HAP-1 (cell line): ENCODE measurements at regions not wholly inside any gene's neighbourhood (a gene's known extent, or its start where the extent isn't known, plus 50 kb on each side); places are given as distances from the start of the nearest gene placed in this dataset.

ENCODE experiments used
- DNase-seq, 2 experiments: peaks; one replicate each; pipeline ENCODE4 v3.0.0-alpha.2; 2016 to 2020; ENCODE audit warnings: low spot score in 2 of 2
- H3K27me3 ChIP-seq: fragments of 250-450 bp; sonication (Bioruptor Pico); 2 replicates; pipeline ENCODE4 v1.5.1; 2020; ENCODE audit warnings: low read depth, mild to moderate bottlenecking, moderate library complexity
- H3K36me3 ChIP-seq: fragments of 250-450 bp; sonication (Bioruptor Pico); replicated peaks from 2 replicates; pipeline ENCODE4 v1.5.1; 2020; ENCODE audit warnings: mild to moderate bottlenecking
- H3K4me1 ChIP-seq: fragments of 250-450 bp; sonication (Bioruptor Pico); 2 replicates; pipeline ENCODE4 v1.5.1; 2020; ENCODE audit warnings: mild to moderate bottlenecking
- H3K4me3 ChIP-seq: fragments of 250-450 bp; sonication (Bioruptor Pico); 2 replicates; pipeline ENCODE4 v1.5.1; 2020; ENCODE audit warnings: mild to moderate bottlenecking, moderate library complexity
- H3K9me3 ChIP-seq: fragments of 250-450 bp; sonication (Bioruptor Pico); 2 replicates; pipeline ENCODE4 v1.5.1; 2020; ENCODE audit warnings: mild to moderate bottlenecking, moderate library complexity
- in situ Hi-C: fragments of 300-500 bp; cut with MboI; formaldehyde crosslinking; loops from 3 replicates; pipeline ENCODE4 v1.14.3; 2020; ENCODE audit warnings: low sequenced_read_pairs, inconsistent platforms, mixed read lengths

DNA sequence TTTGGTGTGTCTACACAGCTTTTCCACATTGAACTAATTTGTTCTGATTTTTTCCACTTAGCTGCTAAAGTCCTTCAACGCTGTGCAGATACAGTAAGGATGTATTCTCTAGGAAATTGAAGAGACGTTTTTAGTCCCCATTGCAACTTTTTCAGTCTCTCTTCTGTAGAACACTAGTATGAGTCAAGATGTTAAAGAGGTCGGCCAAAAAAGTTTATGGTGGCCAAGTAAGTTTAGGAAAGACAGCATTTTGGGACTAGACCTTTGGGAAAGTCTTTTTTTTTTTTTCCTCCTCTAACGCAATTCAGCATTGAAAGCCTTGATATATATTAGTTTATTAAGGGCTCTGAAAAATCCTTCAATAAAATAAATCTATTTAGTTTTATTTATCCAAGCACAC, 243.5 kb upstream of the FBXL7 start:
- DNase-seq: no peak
- in situ Hi-C loops: no loop called here
- H3K27me3 ChIP-seq: peaks cover 3% of the 10 kb centered on the region; the same call in 1 of the 2 replicates
- H3K36me3 ChIP-seq: no peaks in the 10 kb centered on the region
- H3K4me1 ChIP-seq: no peaks in the 10 kb centered on the region
- no peaks in the 10 kb centered on the region for H3K9me3 ChIP-seq
- no peak overlapping the region for H3K4me3 ChIP-seq

GRCh38 chr5:15255576-15255975, 244.4 kb upstream of the FBXL7 start:
- Histone ChIP-seq H3K4me3 (no peak overlapping the region), H3K36me3 (no peaks in the 10 kb centered on the region), H3K27me3 (peaks cover 3% of the 10 kb centered on the region; the same call in 1 of the 2 replicates), H3K4me1 (no peaks in the 10 kb centered on the region), H3K9me3 (no peaks in the 10 kb centered on the region)
- DNase-seq: no peak
- in situ Hi-C loops: no loop called here

- H3K4me3 ChIP-seq: no peak overlapping the region
- in situ Hi-C loops: no loop called here
- peaks cover 3% of the 10 kb centered on the region; the same call in 1 of the 2 replicates for H3K27me3 ChIP-seq
- H3K9me3 ChIP-seq: no peaks in the 10 kb centered on the region
- H3K36me3 ChIP-seq: no peaks in the 10 kb centered on the region
- H3K4me1 ChIP-seq: no peaks in the 10 kb centered on the region
- DNase-seq: no peak
These were observed 245.4 kb upstream of the FBXL7 start for GRCh38 chr5:15254607-15255006.

GRCh38 chr5:15252331-15252730, 247.6 kb upstream of the FBXL7 start:
- Histone ChIP-seq H3K9me3 (no peaks in the 10 kb centered on the region), H3K36me3 (no peaks in the 10 kb centered on the region), H3K4me1 (no peaks in the 10 kb centered on the region), H3K4me3 (no peak overlapping the region), H3K27me3 (no peaks in the 10 kb centered on the region)
- in situ Hi-C loops: no loop called here
- DNase-seq: no peak

- H3K4me1 ChIP-seq: no peaks in the 10 kb centered on the region
- no peaks in the 10 kb centered on the region for H3K27me3 ChIP-seq
- no peak for DNase-seq
- no peak overlapping the region for H3K4me3 ChIP-seq
- H3K36me3 ChIP-seq: no peaks in the 10 kb centered on the region
- in situ Hi-C loops: no loop called here
- no peaks in the 10 kb centered on the region for H3K9me3 ChIP-seq
These were observed 250.8 kb upstream of the FBXL7 start for GRCh38 chr5:15249152-15249551.

DNA sequence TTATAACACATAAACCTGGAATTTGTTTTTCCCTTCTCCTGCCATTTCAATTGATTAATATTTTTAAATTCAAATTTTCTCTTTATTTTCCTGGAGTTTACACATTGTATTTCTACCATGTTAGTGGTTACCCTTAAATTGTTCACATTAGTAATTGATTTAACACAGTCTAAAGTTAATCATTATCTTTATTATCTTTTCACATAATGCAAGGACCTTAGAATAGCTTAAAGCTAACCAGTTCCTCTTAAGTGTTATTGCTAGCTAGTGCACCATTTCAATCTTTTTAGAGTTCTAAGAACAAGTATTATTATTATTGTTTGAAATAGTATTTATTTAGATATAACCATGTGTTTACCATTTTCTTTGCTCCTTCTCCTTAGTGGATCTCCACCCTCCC, 251.2 kb upstream of the FBXL7 start:
- H3K4me1 ChIP-seq: no peaks in the 10 kb centered on the region
- H3K4me3 ChIP-seq: no peak overlapping the region
- H3K9me3 ChIP-seq: no peaks in the 10 kb centered on the region
- H3K27me3 ChIP-seq: no peaks in the 10 kb centered on the region
- no peak for DNase-seq
- no peaks in the 10 kb centered on the region for H3K36me3 ChIP-seq
- in situ Hi-C loops: no loop called here

DNA sequence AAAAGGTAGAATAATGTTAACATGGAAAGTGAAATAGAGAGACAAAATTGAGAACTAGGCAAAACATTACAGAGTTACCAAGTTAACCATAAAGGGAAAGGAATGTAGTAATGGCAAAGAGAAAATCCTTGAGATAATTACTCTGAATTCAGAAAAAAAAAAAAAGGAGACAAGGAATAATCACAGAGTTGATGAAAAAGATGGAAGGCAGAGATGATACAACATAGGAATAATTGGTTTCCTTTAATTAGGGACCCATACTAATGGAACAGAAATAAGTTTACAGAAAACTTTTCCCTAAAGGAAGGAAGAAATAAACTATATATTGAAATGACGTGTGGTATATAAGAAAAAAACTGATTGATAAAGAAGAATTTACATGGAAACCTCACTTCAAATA, 254.1 kb upstream of the FBXL7 start:
- DNase-seq: no peak

DNA sequence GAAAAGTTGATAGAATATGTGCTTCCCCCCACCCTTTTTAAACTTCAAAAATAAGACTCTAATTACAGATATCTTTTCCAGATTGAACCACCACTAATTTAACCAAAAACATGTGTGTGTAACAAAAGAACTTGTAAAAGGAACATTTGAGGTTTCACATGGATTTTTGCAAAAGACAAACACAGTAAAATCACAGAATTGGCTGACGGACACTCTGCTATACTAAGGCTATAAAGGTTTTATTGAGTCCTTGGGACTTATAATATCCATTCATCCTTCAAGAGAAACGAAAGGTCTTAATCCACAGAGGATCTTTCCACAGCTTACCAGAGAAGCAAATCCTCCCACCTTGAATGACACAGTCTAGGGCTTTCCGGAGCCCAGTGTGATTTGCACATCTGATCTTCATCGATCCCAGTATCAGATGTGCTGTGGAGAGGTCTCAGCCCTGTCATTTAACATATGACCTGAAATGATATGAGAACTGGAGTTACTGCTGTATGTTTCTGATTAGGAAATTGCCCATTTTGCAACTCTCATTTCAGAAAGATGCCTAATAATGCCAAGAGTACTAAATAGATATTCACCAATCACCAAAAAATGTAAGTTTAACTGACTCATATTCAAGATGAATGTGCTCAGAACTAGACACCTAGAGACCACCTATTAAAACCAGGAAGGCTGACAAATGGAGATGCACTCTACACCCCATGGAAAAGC, 256.5 kb upstream of the FBXL7 start:
- H3K9me3 ChIP-seq: no peaks in the 10 kb centered on the region
- H3K36me3 ChIP-seq: no peaks in the 10 kb centered on the region
- in situ Hi-C loops: no loop called here
- H3K27me3 ChIP-seq: no peaks in the 10 kb centered on the region
- H3K4me1 ChIP-seq: no peaks in the 10 kb centered on the region
- no peak for DNase-seq
- H3K4me3 ChIP-seq: no peak overlapping the region

More for the DNA sequence above, 254.1 kb upstream of the FBXL7 start:
- no peaks in the 10 kb centered on the region for H3K4me1 ChIP-seq
- no peak overlapping the region for H3K4me3 ChIP-seq
- H3K9me3 ChIP-seq: no peaks in the 10 kb centered on the region
- in situ Hi-C loops: no loop called here
- H3K27me3 ChIP-seq: no peaks in the 10 kb centered on the region
- H3K36me3 ChIP-seq: no peaks in the 10 kb centered on the region

DNA sequence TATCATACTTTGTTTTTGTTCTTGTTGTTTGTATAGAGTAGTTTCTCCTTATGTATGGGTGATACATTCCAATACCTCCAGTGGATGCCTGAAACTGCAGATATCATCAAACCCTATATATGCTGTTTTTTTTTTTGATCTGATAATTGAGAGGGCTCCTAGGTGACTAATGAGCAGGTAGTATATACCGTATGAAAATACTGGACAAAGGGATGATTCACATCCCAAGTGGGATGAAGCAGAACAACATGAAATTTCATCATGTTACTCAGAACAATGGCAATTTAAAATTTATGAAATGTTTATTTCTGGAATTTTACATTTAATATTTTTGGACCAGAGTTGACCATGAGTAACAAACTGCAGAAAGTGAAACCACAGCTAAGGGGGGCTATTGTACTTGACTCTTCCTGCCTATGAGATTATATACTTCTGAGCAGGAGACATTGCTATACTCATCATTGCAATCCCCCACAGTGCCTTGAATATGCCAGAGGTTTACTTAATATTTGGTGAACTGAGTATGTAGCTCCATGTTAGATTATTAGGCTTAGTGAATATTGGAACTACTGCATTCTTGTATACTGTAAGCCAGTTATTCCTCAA, 258.7 kb upstream of the FBXL7 start:
- in situ Hi-C loops: no loop called here
- Histone ChIP-seq H3K27me3 (no peaks in the 10 kb centered on the region), H3K4me1 (no peaks in the 10 kb centered on the region), H3K9me3 (no peaks in the 10 kb centered on the region), H3K4me3 (no peak overlapping the region), H3K36me3 (no peaks in the 10 kb centered on the region)
- no peak for DNase-seq

GRCh38 chr5:15238006-15238405, 262.0 kb upstream of the FBXL7 start:
- no peak for DNase-seq
- Histone ChIP-seq H3K27me3 (no peaks in the 10 kb centered on the region), H3K36me3 (no peaks in the 10 kb centered on the region), H3K9me3 (no peaks in the 10 kb centered on the region), H3K4me3 (no peak overlapping the region), H3K4me1 (no peaks in the 10 kb centered on the region)
- in situ Hi-C loops: no loop called here

GRCh38 chr5:15236911-15237508, 263.0 kb upstream of the FBXL7 start:
- in situ Hi-C loops: no loop called here
- Histone ChIP-seq H3K4me3 (no peak overlapping the region), H3K27me3 (no peaks in the 10 kb centered on the region), H3K4me1 (no peaks in the 10 kb centered on the region), H3K9me3 (no peaks in the 10 kb centered on the region), H3K36me3 (no peaks in the 10 kb centered on the region)
- DNase-seq: no peak

DNA sequence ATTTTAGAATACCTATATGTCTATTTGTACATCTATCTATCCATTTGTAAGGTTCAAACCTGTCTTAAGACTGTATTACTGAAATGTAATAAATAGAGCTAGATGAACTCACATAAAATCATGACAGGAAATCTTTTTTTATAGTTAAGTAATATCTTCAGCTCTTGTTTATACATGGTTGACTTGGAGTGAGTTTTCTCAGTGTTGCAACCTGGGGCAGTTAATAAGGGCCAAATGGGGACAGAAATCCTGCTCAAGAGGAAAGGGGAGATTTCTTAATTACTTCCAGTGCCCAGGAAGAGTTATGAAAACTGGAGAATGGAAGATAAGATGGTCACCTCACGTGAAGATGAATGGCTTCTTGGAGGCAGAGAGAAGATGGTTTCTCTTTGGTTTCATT, 265.1 kb upstream of the FBXL7 start:
- H3K4me3 ChIP-seq: no peak overlapping the region
- no peak for DNase-seq
- H3K9me3 ChIP-seq: no peaks in the 10 kb centered on the region
- H3K36me3 ChIP-seq: no peaks in the 10 kb centered on the region
- H3K4me1 ChIP-seq: no peaks in the 10 kb centered on the region
- no peaks in the 10 kb centered on the region for H3K27me3 ChIP-seq
- in situ Hi-C loops: no loop called here

GRCh38 chr5:15234366-15234765, 265.6 kb upstream of the FBXL7 start:
- in situ Hi-C loops: no loop called here
- Histone ChIP-seq H3K4me3 (no peak overlapping the region), H3K27me3 (no peaks in the 10 kb centered on the region), H3K4me1 (no peaks in the 10 kb centered on the region), H3K9me3 (no peaks in the 10 kb centered on the region), H3K36me3 (no peaks in the 10 kb centered on the region)
- no peak for DNase-seq

DNA sequence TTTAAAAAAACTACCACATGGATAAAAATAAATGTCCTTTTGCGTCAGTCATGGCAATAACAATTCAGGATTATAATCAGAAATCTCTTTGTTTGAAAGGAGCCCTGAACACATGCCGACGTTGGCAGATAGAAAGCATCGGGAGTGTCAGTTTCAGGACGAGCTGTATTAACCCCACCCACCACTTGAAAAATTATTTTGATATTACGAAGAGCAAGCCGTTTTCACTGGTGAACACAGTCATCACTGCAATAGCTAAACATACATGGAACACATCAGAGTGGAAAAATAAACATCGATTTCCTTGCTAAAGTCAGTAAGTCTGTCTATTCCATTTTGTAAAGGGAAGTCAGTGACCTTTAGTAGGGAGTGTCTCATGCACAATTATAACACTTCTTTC, 266.4 kb upstream of the FBXL7 start:
- no peak overlapping the region for H3K4me3 ChIP-seq
- in situ Hi-C loops: no loop called here
- no peaks in the 10 kb centered on the region for H3K9me3 ChIP-seq
- H3K4me1 ChIP-seq: no peaks in the 10 kb centered on the region
- no peak for DNase-seq
- H3K36me3 ChIP-seq: no peaks in the 10 kb centered on the region
- H3K27me3 ChIP-seq: no peaks in the 10 kb centered on the region
